HG02870 (cell line): ENCODE measurements at regions not wholly inside any gene's neighbourhood (a gene's known extent, or its start where the extent isn't known, plus 50 kb on each side); places are given as distances from the start of the nearest gene placed in this dataset.

Source experiments
- ATAC-seq: cut with Tn5 transposase; IDR thresholded peaks from one replicate; pipeline ENCODE4 v1.9.1; 2021; ENCODE audit warnings: mild to moderate bottlenecking, moderate library complexity; ENCODE audit not compliant: unreplicated experiment

DNA sequence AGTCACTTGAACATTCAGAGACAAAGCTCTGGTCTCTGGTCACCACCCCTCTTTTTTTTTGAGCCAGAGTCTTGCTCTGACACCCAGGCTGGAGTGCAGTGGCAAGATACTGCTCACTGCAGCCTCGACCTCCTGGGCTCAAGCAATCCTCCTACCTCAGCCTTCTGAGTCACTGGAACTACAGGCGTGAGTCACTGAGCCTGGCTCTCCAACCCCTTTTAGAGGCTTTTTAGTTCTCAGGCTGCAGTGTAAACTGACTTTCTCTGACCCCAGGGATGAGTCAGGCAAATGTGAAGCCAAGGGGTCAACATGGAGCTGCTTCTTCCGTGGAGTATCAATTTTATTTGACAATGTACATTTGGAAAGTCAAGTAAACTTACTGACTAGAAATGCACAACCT, 229.2 kb downstream of the PTTG2 start:
- ATAC-seq = no peak

DNA sequence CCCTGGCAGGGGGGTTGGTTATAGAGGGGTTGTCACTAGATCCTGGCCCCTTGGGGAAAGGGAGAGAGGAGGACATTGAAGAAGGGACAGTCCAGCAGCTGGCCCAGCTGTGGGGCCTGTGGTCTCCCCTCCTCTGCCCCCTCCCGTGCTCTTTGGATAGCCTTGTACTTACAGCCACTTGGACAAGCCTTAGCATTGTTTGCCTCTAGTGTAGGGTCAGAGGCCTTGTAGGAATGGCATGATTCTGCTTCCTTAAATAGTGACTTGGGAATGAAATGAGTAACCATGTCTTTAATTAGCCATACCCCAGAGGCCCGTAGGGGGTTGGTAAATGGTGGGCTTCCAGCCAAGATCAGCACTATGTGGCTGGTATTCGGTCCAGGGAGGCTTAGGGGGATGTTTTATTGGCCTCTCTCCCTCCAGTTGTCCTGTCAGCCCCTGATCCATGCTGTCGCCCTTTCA, 230.6 kb downstream of the PTTG2 start:
- ATAC-seq = no peak

DNA sequence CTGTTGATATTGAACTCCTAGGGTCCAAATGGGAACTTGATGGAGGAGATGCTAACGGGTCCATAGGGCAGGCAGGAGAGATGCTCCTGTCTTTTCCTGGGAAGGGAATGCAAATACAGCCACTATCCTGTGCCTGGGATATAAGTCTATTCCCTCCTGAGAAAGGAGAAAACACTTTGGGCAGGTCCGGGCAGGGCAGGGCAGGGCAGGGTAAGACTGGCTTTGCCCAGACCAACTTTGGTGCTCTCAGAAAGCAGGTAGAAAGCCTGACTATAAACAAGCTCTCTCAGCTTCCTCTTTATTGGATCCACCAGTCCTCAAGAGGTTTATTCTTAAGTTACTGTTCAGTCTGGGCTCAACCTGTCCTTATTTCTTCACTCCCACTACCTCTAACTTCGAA, 232.3 kb downstream of the PTTG2 start:
- ATAC-seq = no peak

DNA sequence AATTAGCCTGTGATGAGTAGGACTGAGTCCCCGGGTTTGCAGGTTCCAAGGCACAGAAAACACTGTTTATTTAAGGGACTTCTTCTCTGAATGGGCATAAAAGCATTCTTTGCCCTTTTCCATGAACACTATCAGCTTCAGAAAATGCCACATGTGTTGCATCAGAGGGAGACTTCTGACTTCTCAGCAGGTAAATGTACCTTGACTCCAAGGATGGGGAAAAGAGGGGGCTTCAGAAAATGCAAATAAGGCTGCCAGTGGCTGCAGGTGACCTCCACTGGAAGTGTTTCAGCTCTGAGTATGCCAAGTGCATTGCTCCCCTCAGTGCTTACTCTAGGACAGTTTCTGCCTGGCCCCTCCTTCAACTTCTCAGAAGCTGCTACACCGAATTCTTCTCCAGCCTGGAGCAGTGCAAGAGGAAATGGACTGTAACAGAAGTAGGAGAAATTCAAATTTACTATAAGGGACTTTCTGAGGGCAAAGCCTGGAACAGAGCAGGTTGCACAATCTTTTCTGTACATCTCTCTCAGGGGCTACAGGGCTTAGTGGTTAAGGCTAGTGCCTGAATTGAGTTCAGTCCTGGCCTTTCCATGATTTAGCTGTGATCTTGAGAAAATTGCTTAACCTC, 233.2 kb downstream of the PTTG2 start:
- no peak for ATAC-seq

DNA sequence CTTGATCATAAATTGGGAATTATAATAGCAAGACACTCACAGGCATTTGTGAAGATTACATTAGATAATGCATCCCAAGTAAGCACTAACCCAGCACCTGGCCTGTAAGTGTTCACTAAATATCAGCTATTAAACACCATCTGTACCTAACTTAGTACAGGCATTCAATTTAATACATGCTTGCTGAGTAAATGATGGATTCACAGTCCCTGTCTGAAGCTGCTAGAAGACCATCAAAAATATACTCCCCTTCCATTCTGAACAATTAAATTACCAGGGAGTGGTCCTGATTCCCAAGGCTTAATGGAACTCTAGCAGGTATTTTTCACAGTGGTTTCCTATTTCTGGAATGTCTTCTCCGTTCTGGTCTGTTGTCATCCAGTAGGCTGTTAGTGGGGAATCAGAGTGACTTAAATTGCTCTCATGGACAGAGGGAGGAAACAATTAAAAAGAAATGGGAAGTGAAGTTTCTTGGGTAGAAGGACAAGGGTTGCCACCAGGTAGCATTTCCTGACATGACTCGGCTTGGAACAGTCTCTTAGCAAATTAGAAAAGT, 233.9 kb downstream of the PTTG2 start:
- no peak for ATAC-seq

DNA sequence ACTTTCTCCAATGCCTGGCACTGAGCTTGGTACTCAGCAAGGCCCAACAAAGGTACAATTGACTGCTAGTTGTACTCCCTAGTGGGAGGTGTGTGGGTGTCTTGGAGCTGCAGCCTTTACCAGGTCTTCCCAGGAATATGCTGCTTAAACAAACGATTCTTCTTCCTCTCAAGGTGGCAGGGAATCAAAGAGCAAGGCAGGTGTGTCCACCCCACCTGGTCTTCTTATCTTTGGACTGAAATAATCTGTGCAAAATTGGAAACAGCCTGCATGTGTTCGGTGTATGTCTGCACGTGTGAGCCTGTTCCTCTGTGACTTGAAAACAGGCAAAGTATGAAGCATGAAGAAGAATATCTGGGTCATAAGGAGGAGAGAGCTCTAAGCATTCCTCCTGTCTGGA, 235.3 kb downstream of the PTTG2 start:
- no peak for ATAC-seq

DNA sequence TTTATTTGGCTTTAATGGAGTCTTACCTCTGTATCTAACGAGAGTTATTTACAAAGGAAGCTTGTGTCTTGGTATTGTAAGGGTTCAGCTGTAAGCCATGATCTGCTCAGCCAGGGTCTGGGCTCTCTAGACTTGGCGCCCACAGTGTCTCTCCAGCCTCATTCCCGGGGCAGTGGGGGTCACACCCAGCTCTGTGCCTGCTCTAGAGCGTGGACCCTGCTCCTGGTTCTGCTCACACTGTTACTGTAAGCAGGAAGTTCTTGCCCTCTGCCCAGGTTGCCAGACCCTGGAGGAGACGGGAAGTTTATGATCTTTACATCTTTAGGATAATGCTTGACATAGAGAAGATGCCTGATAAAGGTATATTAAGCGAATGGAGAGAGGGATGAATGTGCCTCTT, 235.7 kb downstream of the PTTG2 start:
- no peak for ATAC-seq

DNA sequence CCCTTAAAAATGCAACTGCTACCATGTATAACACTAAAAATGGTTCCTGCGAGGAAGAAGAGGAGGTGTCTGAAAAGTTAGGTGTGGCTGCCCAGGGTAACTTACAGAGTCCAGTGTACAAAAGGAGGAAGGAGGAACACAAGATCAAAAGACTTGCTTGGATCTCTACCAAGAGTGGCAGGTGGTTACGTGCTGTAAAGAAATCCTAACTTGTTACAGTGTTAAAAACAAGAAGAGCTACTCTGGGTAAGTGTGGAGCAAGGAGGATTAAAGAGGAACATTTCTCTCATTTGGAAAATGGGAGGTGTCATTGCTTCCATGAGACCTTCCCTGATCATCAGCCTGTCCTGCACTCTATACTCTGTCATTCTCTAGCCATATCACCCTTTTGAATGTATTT, 242.0 kb downstream of the PTTG2 start:
- no peak for ATAC-seq

DNA sequence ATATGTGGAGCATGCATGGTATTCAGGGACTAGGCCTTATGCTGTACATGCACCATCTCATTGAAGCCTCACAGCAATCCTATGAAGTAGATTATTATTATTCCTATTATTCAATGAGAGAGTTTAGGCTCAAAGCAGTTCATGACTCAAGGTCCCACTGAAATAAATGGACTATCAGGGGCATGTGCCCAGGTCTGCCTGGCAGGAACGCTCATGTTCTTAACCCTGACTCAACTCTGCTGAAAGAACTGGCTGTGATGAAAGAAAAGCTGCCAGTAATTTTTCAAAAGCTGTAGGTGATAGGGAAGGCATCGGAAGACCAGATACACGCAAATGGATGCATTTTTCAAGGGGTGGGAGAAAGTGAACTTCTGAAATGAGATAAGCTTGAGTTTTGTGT, 243.4 kb downstream of the PTTG2 start:
- no peak for ATAC-seq

DNA sequence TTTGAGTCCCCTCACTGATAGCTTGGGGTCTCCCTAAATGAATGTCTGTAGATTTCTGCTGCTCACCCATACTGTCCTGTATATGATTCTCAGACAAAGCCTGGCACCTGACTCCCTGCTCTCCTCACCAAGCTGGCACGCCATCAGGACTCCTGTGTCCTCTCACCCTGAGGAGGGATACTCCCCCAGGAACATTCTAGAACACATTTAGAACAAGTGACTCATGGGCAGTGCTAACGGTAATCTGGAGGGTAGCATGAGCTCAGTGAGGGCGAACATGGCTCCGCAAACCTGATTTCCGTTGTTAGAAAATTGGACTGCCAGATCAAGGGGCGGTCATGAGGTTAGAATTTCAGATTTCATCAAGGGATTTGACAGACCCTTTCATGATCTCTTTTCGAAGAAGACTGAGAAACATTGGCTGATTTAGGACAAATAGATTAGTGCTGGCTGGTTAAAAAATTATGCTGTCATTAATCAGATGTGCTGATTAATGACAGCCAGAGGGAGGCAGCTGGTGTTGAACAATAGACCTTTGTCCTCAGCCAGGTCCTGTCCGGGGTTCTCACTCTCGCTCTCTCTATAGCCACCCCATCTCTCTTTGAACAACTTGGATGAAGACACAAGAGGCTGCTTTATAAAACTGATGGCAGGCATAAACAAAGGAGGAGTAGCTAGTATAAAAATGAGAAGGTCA, 244.3 kb downstream of the PTTG2 start:
- no peak for ATAC-seq

DNA sequence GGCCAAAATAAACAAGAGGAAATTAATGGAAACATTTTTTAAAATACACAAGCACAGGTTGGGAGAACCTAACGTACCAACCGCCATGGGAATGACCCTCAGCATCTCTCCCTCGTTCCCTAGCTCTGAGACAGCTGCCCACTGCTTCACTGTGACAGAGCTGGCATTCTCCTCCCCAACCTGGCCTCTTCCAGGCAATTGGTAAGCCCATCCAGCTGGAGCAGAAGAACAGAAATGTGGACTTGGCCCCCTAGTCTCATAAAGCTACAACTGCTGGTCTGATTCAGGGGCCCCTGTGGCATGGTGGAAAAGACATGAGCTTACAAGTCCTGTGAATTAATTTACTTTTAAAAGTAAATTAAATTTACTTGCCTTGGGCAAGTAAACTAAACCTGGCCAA, 245.1 kb downstream of the PTTG2 start:
- no peak for ATAC-seq

DNA sequence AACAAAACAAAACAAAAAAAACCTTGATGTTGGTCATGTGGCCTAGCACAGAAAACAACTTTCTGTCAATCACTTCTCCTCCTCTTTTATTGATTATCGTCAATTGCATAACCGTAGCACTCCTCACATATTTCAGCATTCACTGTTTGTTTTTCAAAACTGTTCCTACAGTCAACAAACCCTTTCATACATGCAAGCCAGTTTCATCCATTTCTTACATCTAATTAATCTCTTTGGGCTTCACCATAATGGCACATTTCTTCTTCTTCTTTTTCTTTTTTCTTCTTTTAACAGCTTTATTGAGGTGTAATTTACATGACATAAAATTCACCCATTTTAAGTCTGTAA, 246.9 kb downstream of the PTTG2 start:
- ATAC-seq = no peak

DNA sequence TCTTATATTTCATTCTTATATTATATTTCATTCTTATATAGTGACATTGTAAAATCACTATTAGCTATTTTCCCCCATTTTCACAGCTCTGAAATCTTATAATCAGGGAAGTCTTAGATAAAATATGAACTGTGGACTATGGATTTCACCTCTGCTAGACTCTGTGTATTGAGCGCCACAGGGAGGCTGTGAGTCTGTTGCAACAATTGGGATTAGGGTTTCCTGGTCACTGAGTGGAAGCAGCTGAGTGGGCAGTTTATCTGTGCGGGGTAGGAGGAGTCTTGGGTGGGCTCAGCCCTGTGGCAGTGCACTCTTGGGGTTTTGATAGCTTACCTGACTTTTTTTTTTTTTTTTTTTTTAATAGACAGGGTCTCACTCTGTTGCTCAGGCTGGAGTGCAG, 249.5 kb downstream of the PTTG2 start:
- no peak for ATAC-seq

DNA sequence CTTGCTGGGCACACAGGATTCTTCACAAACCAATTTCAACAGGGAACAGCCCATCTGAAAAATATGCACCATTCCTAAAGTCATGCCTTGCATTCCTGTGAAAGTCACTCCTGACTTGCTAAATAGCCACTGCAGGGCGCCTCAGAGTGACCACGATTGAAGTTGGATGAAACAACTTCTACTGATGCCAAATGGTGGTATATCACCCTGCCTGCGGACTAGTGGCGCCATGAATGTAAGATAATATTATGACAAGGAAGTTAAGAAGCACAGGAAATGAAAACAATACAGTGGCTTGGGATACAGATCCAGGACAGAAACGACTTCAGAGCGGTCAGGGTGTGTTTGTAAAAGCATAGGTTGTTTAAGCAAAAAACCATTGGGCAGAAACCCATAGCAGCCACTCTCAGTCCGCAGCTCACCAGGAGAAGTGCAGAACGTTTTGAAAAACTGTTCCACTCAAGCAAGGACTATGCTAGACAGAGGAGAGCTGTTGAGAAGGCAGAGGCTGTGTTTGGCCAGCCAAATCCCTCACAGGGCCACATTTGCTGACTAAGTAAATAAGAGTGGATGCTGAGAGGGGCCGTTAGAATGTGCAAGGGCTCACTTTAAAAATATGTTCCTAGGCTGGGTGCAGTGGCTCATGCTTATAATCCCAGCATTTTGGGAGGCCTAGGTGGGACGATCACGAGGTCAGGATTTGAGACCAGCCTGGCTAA, 250.4 kb downstream of the PTTG2 start:
- no peak for ATAC-seq

DNA sequence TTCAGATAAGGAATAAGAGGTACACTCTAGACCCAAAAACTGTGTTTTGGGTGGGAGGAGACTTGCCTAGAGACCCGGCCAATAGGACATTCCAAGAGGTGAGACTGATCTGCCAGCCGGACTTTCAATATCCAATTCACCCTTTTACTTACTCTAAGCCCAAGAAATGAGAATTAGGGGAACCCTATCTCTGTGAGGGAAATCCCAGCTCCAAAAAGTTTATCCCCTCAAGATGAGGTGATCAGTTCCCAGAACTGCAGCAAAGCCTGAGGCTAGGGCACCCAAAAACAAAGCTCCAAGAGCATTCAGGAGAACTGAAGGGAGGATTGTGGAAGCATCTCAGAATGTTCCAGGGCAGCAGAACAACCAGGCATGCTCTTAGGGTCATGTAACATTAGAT, 251.7 kb downstream of the PTTG2 start:
- no peak for ATAC-seq

DNA sequence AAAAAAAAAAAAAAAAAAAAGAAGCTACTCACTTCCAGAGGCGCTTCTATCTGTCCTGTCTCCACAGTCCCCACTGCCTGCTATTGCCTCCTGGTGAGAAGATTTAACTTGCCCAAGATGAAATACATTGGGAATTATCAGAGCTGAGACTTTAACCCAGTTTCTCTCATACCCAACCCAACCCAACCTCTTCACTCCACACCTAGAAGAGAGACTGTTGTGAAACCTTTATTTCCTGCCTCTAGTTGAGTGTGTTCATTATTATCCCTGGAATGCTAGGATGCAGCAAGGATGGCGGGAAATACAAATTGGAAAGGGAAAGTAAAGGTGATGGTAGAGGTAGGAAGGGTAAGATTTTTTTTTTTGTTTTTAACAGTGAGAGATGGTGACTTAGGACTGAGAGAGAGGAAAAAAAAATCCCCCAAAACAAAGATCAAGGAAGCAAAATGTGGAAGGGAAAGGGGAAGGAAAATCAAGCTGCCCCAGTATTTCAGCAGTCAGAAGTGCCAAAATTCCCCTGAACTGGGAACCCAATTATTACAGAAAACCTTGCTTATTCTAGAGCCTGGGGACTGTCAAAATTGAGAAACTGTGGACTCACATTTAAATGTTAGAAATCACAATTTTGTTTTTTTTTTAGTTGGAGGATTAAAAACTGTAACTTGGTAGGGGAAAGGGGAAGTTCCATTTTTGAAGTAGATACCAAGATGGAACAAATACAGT, 253.0 kb downstream of the PTTG2 start:
- no peak for ATAC-seq

DNA sequence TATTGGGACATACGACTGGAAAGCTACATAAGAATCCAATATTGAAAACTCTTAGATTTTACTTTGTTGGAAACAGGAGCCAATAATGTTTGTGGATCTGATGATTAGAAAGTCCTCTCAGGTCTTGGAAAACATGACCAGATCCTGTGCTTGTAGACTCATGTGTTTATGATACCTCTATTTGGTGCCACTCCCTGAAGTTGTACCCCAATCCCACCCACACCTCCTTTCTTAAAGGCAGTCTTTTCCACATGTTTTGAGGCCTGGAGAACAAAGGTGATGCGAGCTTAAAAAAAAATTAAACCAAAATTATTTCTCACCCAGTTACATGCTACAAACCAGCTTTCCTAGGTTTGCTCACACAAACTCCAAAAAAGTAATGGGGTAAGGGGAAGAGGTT, 262.7 kb downstream of the PTTG2 start:
- ATAC-seq = no peak

DNA sequence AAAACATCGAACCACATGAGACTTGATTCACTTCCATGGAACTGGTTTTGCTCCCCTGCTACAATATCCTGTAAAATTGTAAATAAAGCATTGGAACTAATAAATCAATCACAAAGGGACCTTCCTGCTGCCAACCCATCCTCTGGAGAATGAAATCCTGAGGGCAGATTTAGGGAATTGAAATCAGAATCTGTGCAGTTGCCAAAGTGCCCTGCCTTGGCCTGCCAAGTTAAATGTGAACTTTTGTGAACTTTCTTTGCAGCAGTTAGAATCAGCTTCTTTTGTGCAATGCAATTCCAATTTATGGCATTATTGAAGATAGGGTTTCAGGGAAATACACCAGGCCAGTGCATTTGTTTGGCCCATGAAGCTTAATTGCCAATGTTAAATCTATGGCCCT, 263.1 kb downstream of the PTTG2 start:
- no peak for ATAC-seq

DNA sequence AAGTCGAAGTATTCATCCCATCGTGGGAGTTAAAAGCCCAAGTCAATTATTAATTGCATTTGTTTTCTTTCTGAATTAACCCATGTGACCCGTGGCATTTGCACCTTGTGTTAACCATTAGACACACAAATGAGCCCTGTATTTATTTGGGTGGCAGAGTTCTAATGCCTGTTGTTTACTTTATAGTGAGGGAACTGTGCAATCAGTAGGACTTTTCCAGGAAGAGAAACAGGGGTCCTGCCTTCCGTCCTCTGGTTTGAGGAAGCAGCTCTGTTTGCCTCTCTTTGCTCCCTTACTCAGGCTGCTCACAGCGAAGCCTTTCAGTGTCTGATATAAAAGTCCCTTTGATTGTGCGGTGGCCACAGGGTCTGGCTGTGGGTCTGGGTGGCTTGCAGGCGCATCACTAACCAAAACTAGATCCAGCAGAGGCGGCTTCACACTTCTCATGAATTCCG, 263.6 kb downstream of the PTTG2 start:
- no peak for ATAC-seq

DNA sequence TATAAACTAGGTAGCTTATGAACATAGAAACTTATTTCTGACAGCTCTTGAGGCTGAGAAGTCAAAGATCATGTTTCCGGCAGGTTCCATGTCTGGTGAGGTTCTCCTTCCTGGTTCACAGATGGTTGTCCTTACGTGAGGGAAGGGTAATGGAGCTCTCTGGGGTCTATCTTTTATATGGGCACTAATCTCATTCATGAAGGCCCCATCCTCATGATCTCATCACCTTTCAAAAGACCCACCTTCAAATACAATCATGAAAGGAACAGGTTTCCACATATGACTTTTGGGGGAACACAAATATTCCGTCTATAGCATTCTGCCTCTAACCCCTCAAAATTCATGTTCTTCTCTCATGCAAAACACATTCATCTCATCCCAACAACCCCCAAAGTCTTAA, 264.7 kb downstream of the PTTG2 start:
- ATAC-seq = no peak

DNA sequence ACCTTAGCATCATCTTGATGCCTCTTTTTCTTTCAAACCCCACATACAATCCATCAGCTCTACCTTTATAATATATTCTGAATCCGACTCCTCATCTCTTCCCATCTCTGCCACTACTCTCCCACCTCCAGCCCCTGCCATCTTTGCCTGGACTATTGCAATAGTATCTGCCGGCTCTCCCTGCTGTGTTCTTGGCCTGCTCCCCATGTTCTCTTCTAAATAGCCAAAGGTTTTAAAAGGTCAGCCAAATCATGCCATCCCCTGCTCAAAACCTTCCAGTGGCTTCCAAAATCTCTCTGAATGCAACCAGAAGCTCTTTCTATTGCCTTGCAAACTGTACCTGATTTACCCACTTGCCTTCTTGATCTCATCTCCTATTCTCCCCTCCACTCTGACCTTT, 266.0 kb downstream of the PTTG2 start:
- ATAC-seq = no peak
